ENCODE measurements at regions not wholly inside any gene's neighbourhood (a gene's known extent, or its start where the extent isn't known, plus 50 kb on each side); places are given as distances from the start of the nearest gene placed in this dataset.

DNA sequence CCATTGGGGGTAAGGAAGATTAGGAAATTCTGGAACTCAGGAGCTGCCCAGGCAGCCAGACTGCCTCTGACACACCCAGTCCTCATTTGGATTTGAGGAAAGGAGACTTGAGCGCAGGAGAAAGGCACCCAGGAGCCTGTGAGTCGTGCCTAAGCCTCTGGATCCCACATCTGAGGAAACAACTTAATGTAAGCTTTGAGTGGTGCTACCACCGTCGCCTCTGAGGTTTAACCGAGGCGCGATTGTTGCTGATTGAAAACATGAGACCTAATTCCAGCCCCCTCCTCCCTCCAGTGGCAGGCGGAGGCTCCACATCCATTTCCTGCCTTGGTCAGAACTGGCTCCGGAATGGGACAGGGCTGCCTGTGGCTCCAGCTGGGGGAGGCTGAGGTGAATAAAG lies 176.7 kb upstream of the PKDCC start:
- no peaks in the 10 kb centered on the region for H3K36me3 ChIP-seq
- no peaks in the 10 kb centered on the region for H3K9me3 ChIP-seq
- TF ChIP-seq, protein P1, sequence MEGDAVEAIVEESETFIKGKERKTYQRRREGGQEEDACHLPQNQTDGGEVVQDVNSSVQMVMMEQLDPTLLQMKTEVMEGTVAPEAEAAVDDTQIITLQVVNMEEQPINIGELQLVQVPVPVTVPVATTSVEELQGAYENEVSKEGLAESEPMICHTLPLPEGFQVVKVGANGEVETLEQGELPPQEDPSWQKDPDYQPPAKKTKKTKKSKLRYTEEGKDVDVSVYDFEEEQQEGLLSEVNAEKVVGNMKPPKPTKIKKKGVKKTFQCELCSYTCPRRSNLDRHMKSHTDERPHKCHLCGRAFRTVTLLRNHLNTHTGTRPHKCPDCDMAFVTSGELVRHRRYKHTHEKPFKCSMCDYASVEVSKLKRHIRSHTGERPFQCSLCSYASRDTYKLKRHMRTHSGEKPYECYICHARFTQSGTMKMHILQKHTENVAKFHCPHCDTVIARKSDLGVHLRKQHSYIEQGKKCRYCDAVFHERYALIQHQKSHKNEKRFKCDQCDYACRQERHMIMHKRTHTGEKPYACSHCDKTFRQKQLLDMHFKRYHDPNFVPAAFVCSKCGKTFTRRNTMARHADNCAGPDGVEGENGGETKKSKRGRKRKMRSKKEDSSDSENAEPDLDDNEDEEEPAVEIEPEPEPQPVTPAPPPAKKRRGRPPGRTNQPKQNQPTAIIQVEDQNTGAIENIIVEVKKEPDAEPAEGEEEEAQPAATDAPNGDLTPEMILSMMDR (IDR thresholded peaks at IDR 0.05), result no peak
- no peak overlapping the region for H3K27ac ChIP-seq
- H3K27me3 ChIP-seq, result peaks cover 14% of the 10 kb centered on the region
- no peak overlapping the region for H3K4me3 ChIP-seq (ENCODE audit: low read depth in 1 of 2, low read length in 1 of 2)
- no peaks in the 10 kb centered on the region for H3K4me1 ChIP-seq (ENCODE audit: control insufficient read depth in 1 of 2, insufficient read depth in 1 of 2, low read depth in 1 of 2, low read length in 1 of 2)

- Histone ChIP-seq H3K27me3 (no peaks in the 10 kb centered on the region), H3K27ac (no peak overlapping the region), H3K4me1 (ENCODE audit: control insufficient read depth in 1 of 2, insufficient read depth in 1 of 2, low read depth in 1 of 2, low read length in 1 of 2) (no peaks in the 10 kb centered on the region), H3K9me3 (no peaks in the 10 kb centered on the region), H3K36me3 (no peaks in the 10 kb centered on the region), H3K4me3 (ENCODE audit: low read depth in 1 of 2, low read length in 1 of 2) (no peak overlapping the region)
- TF ChIP-seq, protein P1 (IDR thresholded peaks at IDR 0.05), result no peak
Measured at GRCh38 chr2:41872646-41873045, 175.2 kb upstream of the PKDCC start.

DNA sequence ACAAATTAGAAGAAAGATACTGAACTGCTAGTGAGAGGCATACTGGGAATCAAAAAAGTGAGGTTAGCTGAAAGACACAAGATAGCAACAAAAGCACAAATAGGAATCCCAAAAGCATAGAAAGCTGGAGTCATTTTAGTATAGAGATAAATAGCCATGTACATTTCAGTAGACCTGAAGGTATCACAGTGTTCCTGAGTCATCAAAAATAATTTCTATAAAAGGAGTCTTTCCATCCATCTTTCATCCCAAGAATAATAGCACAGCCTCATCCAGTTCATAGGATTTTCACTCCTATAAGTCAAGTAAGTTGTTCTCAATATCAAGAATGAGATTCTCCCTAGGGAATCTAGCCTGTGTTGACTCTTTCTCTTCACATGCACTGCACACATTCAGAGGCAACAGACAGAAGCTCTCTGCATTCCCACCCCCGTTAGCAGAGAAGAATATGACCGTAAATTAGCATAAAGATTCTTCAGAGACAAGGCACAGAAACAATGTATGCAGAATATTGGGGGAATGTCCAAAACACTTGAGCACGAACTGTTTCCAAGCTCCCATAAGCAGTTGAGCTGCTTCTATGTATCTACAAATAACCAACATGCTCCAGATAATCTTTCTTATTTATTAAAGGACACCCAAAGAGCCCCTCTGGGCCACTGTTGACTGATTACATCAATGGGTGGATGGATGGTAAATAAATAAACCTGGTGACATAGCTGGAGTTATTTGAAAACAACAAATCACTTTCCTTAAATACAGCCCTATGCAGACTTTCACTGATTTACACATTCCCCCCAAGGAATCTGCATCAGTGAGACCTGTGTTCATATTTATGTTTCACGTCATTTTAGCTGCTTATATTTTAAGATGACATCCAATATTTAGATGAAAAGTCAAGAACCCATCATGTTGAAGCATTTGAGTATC lies 174.5 kb upstream of the PKDCC start:
- H3K4me1 ChIP-seq (ENCODE audit: control insufficient read depth in 1 of 2, insufficient read depth in 1 of 2, low read depth in 1 of 2, low read length in 1 of 2), result no peaks in the 10 kb centered on the region
- no peak overlapping the region for H3K27ac ChIP-seq
- TF ChIP-seq, protein P1 (IDR thresholded peaks at IDR 0.05), result no peak
- no peaks in the 10 kb centered on the region for H3K27me3 ChIP-seq
- no peaks in the 10 kb centered on the region for H3K9me3 ChIP-seq
- H3K4me3 ChIP-seq (ENCODE audit: low read depth in 1 of 2, low read length in 1 of 2), result no peak overlapping the region
- H3K36me3 ChIP-seq, result no peaks in the 10 kb centered on the region

GRCh38 chr2:41877114-41877678 lies 170.6 kb upstream of the PKDCC start:
- H3K9me3 ChIP-seq, result no peaks in the 10 kb centered on the region
- peaks cover 10% of the 10 kb centered on the region for H3K27me3 ChIP-seq
- TF ChIP-seq, protein P1 (IDR thresholded peaks at IDR 0.05), result no peak
- no peak overlapping the region for H3K4me3 ChIP-seq (ENCODE audit: low read depth in 1 of 2, low read length in 1 of 2)
- no peaks in the 10 kb centered on the region for H3K4me1 ChIP-seq (ENCODE audit: control insufficient read depth in 1 of 2, insufficient read depth in 1 of 2, low read depth in 1 of 2, low read length in 1 of 2)
- no peak overlapping the region for H3K27ac ChIP-seq
- H3K36me3 ChIP-seq, result no peaks in the 10 kb centered on the region

DNA sequence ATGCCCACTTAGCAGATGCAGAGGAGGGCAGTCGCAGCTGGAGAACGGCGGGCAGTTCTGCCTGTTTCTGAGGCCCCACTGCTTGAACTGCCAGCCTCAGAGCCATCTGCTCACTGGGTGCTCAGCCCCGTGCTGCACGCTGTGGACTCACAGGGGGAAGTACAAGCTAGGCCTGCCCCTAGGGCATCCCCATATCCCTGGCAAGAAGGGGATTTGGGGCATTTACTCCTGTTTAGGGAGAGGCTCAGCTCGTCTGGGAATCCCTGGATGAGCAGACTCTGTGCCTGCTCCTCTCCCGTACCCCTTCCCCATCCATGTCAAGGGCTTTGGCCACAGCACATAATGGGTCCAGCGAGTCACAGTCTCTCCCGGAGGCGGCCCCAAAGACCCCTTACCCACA lies 169.8 kb upstream of the PKDCC start:
- no peak overlapping the region for H3K4me3 ChIP-seq (ENCODE audit: low read depth in 1 of 2, low read length in 1 of 2)
- no peak overlapping the region for H3K27ac ChIP-seq
- H3K36me3 ChIP-seq, result no peaks in the 10 kb centered on the region
- H3K4me1 ChIP-seq (ENCODE audit: control insufficient read depth in 1 of 2, insufficient read depth in 1 of 2, low read depth in 1 of 2, low read length in 1 of 2), result no peaks in the 10 kb centered on the region
- TF ChIP-seq, protein P1 (IDR thresholded peaks at IDR 0.05), result no peak
- peaks cover 10% of the 10 kb centered on the region for H3K27me3 ChIP-seq
- H3K9me3 ChIP-seq, result no peaks in the 10 kb centered on the region
